GM19395 (cell line): ENCODE measurements at regions not wholly inside any gene's neighbourhood (a gene's known extent, or its start where the extent isn't known, plus 50 kb on each side); places are given as distances from the start of the nearest gene placed in this dataset.

ENCODE experiments used
- ATAC-seq: cut with Tn5 transposase; IDR thresholded peaks from one replicate; pipeline ENCODE4 v1.9.1; 2021; ENCODE audit warnings: mild to moderate bottlenecking, moderate library complexity; ENCODE audit not compliant: unreplicated experiment

GRCh38 chr16:5582529-5582928 lies 484.9 kb upstream of the EEF2KMT start:
- no peak for ATAC-seq

- ATAC-seq = no peak
Observed at GRCh38 chr16:5581908-5582307, 484.3 kb upstream of the EEF2KMT start.

GRCh38 chr16:5581428-5581827 lies 483.8 kb upstream of the EEF2KMT start:
- ATAC-seq = no peak

- ATAC-seq = no peak
Observed at GRCh38 chr16:5580772-5581171, 483.2 kb upstream of the EEF2KMT start.

- ATAC-seq = no peak
Observed at GRCh38 chr16:5580296-5580695, 482.7 kb upstream of the EEF2KMT start.

- ATAC-seq = no peak
Observed at GRCh38 chr16:5578980-5579379, 481.4 kb upstream of the EEF2KMT start.

- no peak for ATAC-seq
Observed at GRCh38 chr16:5577463-5577862, 479.9 kb upstream of the EEF2KMT start.

GRCh38 chr16:5575646-5576245 lies 478.2 kb upstream of the EEF2KMT start:
- no peak for ATAC-seq

GRCh38 chr16:5575121-5575520 lies 477.5 kb upstream of the EEF2KMT start:
- no peak for ATAC-seq

GRCh38 chr16:5572056-5572455 lies 474.5 kb upstream of the EEF2KMT start:
- ATAC-seq = no peak

- ATAC-seq = no peak
Observed at GRCh38 chr16:5571446-5571845, 473.9 kb upstream of the EEF2KMT start.

- no peak for ATAC-seq
Observed at GRCh38 chr16:5561800-5562199, 464.2 kb upstream of the EEF2KMT start.

GRCh38 chr16:5560084-5560483 lies 462.5 kb upstream of the EEF2KMT start:
- ATAC-seq = no peak

GRCh38 chr16:5557966-5558365 lies 460.4 kb upstream of the EEF2KMT start:
- ATAC-seq = no peak

GRCh38 chr16:5557448-5557847 lies 459.9 kb upstream of the EEF2KMT start:
- no peak for ATAC-seq

- no peak for ATAC-seq
Observed at GRCh38 chr16:5556158-5556810, 458.7 kb upstream of the EEF2KMT start.

GRCh38 chr16:5551909-5552308 lies 454.3 kb upstream of the EEF2KMT start:
- ATAC-seq = no peak

- ATAC-seq = no peak
Observed at GRCh38 chr16:5549802-5550201, 452.2 kb upstream of the EEF2KMT start.

GRCh38 chr16:5541356-5541755 lies 443.8 kb upstream of the EEF2KMT start:
- no peak for ATAC-seq

- ATAC-seq = no peak
Observed at GRCh38 chr16:5537347-5537746, 439.8 kb upstream of the EEF2KMT start.

GRCh38 chr16:5533321-5533888 lies 435.8 kb upstream of the EEF2KMT start:
- no peak for ATAC-seq

GRCh38 chr16:5527817-5528216 lies 430.2 kb upstream of the EEF2KMT start:
- no peak for ATAC-seq

GRCh38 chr16:5526826-5527225 lies 429.2 kb upstream of the EEF2KMT start:
- ATAC-seq = no peak
